ENCODE measurements at regions not wholly inside any gene's neighbourhood (a gene's known extent, or its start where the extent isn't known, plus 50 kb on each side); places are given as distances from the start of the nearest gene placed in this dataset.
"Not testable (repeated sequence)": the region's sequence is repeated elsewhere in the genome, so short reads cannot be mapped to it uniquely, and the experiment has no call there.

DNA sequence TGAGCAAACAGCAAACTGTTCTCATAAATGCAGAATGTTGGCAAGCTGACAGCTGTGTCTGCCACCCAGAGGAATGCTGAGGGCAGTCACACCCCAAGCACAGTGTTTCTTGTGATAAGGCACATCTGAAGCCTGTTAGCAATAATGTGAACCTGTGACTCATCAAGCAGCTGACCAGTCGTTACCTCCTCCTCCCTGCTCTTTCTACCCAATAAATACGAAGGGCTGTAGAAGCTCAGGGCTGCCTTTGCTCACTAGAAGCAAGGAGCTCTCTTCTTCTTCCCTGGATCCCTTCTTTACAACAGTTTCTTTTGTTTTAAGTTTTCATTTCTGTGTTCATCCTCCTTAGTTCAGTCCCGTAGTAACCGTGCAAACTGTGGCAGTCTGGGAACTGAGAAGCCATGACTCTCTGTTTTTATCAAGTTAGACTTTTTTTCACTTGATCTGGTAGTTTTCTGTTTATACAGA lies 160.3 kb upstream of the ZNF184 start:
- DNase-seq: not testable (repeated sequence)

DNA sequence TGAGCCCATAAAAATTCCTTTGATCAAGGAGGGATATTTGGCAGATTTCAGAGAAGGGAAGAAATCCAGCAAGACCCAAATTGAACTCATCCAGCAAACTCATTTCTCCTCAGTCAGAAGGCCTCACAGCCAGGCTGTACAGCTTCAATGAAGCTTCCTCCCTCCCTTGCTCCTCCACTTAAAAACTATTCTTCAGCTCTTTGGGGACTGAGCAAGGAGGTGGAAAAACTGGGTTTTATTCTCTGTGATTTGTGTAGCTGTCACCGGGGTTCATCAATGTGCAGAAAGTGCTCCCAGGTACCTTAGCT lies 158.7 kb upstream of the ZNF184 start:
- DNase-seq: no peak

DNA sequence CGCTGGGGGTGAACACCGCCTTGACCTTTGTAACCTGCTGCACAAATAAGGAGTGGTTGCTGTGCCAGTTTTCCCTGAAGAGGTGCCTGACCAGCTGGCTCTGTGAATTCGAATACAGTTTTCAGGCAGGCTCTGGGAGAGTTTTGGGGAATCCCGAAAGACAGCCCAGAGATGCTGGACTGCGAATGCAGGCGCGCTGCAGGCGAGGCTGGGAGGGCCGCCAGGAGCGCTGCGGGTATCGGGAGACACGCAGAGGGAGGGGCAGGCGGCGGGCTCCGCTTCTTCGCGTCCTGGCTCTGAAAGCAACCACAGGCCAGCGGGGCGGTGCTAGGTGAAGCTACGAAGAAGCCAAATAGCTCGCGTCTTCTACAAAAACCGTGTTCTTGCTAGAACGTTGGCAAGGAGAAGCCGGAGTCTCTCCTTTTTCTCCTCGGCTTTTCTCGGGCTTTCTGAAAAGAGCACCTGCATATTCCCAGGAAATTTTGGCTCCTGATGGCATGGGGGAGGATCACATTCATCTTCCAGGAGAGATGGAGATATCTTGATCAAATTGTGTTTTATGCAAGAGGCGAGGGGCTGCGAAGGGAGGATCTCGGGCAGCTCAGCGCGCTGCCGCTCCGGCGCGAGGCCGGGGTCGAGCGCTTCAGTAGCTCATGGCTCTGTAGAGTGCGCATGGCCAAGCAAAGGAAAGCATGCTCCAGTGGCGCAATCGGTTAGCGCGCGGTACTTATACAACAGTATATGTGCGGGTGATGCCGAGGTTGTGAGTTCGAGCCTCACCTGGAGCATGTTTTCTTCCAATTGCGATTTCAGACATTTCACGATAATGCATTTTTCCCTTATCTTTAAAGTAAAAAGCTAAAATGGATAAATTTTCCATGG lies 158.1 kb upstream of the ZNF184 start:
- peak in 54 of 58 donors; percentile 1 to 72 (median 28) for DNase-seq

GRCh38 chr6:27624694-27625262 lies 151.9 kb upstream of the ZNF184 start:
- DNase-seq: no peak

DNA sequence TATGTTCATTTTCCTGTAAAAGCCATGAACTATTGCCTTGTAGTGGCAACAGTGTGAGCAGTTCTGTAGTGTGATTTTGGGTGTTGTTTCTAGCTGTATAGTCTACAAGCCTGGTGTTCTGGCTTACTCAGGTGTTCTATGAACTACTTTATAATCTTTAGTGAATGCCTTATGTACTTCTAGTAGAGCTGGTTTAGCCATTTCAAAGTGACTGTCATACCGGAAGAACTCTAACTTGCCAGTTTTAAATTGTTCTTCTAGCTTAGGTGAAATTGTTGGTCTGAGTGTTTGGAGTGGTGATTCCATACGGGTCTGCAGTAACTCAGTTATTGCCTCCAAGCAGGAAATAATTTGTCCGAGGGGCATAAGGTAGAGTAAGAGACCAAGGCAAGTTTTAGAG lies 150.2 kb upstream of the ZNF184 start:
- no peak for DNase-seq

GRCh38 chr6:27619436-27619835 lies 146.5 kb upstream of the ZNF184 start:
- no peak for DNase-seq

DNA sequence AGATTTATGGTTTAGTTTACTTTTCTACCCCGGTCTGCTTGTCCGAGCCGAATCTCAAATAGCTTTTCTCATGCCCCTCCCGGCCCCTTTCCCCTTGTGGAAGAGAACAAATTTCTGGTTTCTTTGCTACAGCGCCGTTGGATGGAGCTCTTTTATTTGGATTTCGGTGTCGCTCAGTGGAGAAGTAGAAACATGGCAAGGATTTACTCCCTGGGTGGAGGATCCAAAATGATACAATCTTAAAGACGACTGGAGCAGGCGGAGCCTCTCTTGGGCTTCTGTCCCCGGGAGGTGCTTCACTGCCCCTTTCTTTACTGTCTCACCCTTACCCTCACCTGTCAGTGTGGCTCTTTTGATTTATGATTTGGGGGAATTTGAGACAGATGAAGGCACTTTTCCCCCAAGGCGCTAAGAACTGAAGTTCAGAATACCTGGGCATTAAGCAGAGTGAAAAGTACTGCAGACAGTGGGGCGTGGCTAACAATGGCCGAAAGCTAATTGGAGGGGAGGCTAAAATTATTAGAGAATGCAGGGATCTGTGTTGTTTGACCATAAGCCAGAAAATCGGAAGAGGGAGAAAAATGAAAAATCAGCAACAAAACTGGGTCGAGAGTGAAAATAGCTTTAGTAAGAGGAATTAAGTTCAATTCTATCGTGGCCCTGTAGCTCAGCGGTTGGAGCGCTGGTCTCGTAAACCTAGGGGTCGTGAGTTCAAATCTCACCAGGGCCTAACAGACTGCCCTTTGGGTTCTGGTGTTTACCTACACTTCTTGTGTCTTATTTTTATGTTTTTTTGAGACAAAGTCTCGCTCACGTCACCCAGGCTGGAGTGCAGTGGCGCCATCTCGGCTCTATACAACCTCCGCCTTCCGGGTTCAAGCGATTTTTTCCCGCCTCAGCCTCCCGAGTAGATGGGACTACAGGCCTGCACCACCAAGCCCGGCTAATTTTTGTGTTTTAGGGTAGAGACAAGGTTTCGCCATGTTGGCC lies 145.1 kb upstream of the ZNF184 start:
- DNase-seq: no peak

- DNase-seq: no peak
These were observed 144.3 kb upstream of the ZNF184 start for GRCh38 chr6:27617046-27617687.

DNA sequence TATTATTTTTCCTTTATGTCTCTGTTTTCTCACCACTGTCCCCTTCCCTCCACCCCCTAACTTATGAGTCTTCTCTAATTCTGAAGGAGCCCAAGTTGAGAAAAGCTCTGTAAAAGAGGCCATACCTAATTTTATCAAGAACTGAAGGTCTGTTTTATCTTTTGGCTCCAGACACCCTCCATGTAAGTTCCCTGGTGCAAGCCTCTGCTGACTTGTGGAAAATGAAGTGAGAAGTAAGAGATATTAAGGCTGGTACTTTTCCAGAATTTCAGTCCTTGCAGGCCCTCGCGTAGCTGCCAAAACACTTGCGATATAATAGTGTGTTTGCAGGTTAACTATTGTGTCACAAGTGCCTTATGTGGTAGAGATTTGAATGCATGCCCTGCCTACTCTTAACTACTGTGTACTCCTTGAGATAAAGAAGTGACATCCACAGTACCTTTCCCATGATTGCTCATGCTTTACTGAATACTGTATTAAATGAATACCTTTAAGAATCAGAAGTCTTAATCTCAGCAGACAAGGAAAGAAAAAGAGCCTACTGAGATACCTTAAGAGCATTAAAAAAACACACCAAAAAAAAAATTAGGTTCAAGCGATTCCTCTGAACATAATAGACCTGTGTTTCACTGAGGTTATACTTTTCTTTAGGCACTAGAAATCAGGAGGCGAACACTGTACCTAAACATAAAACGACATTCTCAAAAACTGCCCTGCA lies 143.6 kb upstream of the ZNF184 start:
- no peak for DNase-seq

- no peak for DNase-seq
These were observed 138.5 kb upstream of the ZNF184 start for GRCh38 chr6:27611451-27611850.

- DNase-seq: no peak
These were observed 136.3 kb upstream of the ZNF184 start for GRCh38 chr6:27608916-27609883.

DNA sequence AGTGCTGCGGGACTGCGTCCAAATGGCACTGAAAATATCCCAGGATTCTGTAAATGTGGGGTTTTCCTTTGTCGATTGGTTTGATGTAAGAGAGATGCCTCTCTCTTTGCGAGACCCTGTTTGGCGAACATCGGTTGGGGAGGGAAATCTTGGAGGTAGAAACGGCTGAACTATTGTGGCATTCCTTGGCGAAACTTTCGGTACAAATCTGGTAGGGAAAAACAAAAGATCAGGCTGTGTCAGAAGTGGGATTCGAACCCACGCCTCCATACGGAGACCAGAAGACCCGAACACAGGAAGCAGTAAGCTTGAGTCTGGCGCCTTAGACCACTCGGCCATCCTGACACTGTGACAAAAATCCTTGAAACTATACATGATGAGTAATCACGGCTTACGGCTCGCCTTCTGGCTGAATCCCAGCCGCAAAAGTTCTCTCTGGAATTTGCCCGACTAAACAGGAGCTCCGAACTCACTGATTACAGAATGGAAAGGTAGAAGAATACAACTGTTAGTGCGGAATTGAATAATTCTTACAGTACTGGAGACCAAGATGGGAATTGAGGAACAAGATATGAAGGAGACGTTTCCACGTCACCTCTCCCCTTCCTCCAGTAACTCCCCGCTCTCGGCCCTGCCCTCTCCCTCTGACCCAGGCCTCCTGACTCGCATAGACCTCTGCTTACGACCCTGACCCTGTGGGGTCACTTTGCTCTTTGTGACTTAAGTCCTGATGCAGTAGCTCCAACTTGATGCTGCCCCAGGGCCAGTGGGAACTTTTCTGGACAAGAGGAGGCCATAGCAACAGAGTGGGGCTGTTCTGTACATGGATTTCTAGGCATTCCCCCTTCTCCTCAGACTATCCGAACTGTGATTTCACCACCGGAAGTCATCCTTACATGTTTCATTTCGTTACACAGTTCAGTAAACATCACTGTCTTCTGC lies 132.8 kb upstream of the ZNF184 start:
- DNase-seq: peak in 3 of 58 donors; percentile 2 to 15 (median 7)

GRCh38 chr6:27604986-27605385 lies 132.1 kb upstream of the ZNF184 start:
- no peak for DNase-seq

GRCh38 chr6:27601668-27602254 lies 128.9 kb upstream of the ZNF184 start:
- DNase-seq: no peak

DNA sequence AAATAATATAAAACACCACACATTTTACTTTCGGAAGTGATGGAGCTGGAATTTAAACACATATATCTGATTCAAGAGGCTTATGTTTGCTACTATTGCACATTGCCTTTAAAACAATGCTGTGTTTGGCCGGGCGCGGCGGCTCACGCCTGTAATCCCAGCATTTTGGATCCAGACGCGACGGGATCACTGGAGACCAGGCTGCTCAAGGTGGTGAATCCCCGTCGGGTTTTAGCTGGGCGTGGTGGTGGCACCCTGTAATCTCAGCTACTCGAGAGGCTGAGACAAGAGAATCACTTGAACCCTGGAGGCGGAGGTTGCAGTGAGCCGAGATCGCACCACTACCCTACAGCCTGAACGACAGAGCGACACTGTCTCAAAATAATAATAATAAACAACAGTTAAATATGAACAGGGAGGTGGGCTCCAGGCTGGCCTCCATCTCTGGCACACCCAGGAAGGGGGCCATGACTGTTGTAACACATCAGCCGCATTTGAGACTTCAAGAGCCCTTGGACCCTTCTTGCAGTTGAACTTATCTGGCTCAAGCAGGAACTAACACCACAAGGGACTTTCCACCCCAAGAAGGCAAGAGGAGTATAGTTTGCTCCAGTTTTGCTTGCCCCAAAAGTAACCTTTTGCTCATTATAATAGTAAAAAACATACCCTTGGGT lies 127.1 kb upstream of the ZNF184 start:
- DNase-seq: no peak

DNA sequence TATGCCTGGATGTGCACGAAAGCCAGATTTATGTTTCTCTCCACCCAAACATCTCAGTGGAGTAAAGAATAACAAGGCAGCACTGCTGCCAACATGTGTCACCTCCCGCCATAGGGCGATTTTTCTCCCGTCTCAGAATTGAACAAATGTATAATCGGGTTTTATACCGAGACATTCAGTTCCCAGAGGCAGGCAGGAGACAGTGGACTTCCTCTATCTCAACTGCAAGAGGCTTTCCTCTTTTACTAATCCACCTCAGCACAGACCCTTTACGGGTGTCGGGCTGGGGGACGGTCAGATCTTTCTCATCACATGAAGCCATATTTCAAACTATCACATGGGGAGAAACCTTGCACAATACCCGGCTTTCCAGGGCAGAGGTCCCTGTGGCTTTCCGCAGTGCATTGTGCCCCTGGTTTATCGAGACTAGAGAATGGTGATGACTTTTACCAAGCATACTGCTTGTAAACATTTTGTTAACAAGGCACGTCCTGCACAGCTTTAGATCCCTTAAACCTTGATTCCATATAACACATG lies 124.2 kb upstream of the ZNF184 start:
- DNase-seq: not testable (repeated sequence)

GRCh38 chr6:27593861-27594260 lies 121.0 kb upstream of the ZNF184 start:
- no peak for DNase-seq
